Liver (tissue), 3 donors: ENCODE measurements at regions not wholly inside any gene's neighbourhood (a gene's known extent, or its start where the extent isn't known, plus 50 kb on each side); places are given as distances from the start of the nearest gene placed in this dataset.

Experiments
- EGR1 ChIP-seq, 2 donors: IDR thresholded peaks; 2 replicates each; pipeline ENCODE4 v1.6.1; 2016 to 2018; ENCODE audit warnings: antibody characterized with exemption in 2 of 2, low read depth in 2 of 2
- NR2F2 ChIP-seq: IDR thresholded peaks from 2 replicates; pipeline ENCODE4 v1.6.1; 2016; ENCODE audit warnings: antibody characterized with exemption
- YY1 ChIP-seq: IDR thresholded peaks from 2 replicates; pipeline ENCODE4 v1.6.1; 2016; ENCODE audit warnings: antibody characterized with exemption, mild to moderate bottlenecking
- ZBTB33 ChIP-seq: IDR thresholded peaks from 2 replicates; pipeline ENCODE4 v1.6.1; 2016; ENCODE audit warnings: antibody characterized with exemption
- TF ChIP-seq, protein P1 (sequence below): fragments of 150-350 bp; IDR thresholded peaks from 2 replicates; pipeline ENCODE4 v1.5.1; 2017; ENCODE audit warnings: improper control_type of control experiment, low read depth, low read length; ENCODE audit not compliant: missing input control
- donor health status: healthy.
- donor health status: healthy.

- no peak for TF ChIP-seq YY1
- no peak for TF ChIP-seq ZBTB33
- TF ChIP-seq, protein P1, sequence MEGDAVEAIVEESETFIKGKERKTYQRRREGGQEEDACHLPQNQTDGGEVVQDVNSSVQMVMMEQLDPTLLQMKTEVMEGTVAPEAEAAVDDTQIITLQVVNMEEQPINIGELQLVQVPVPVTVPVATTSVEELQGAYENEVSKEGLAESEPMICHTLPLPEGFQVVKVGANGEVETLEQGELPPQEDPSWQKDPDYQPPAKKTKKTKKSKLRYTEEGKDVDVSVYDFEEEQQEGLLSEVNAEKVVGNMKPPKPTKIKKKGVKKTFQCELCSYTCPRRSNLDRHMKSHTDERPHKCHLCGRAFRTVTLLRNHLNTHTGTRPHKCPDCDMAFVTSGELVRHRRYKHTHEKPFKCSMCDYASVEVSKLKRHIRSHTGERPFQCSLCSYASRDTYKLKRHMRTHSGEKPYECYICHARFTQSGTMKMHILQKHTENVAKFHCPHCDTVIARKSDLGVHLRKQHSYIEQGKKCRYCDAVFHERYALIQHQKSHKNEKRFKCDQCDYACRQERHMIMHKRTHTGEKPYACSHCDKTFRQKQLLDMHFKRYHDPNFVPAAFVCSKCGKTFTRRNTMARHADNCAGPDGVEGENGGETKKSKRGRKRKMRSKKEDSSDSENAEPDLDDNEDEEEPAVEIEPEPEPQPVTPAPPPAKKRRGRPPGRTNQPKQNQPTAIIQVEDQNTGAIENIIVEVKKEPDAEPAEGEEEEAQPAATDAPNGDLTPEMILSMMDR: no peak
- no peak for TF ChIP-seq NR2F2
- TF ChIP-seq EGR1 (IDR thresholded peaks at IDR 0.05; ENCODE audit: low read depth in 2 of 2): no peak
Observed at GRCh38 chrX:114252186-114252585, 331.7 kb upstream of the HTR2C start.
